ENCODE measurements at regions not wholly inside any gene's neighbourhood (a gene's known extent, or its start where the extent isn't known, plus 50 kb on each side); places are given as distances from the start of the nearest gene placed in this dataset.

DNA sequence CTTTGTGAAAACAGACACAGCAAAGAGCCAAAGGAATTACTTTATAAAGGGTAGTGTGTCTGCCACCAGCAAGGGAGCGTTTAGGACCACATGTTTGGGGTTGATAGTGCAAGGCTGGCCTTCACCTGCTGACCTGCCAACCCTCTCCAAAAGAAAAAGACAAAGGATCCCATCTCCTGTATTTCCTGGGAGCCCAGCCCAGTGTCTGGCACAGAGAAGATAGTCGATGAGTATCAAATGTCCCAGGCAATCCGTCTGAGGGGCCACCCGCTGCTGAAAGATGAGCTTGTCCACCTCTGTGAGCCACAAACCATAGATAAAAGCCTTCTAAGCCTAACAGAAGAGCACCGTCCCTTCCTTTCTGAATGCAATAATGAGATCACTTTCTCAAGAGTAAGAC lies 154.8 kb upstream of the CTNNB1 start:
- Histone ChIP-seq H2AFZ (ENCODE audit: low read length) (no peak overlapping the region), H3K9ac (ENCODE audit: low read depth, low read length, poor library complexity, severe bottlenecking) (no peak overlapping the region), H3K9me2 (replicated peaks; ENCODE audit: low read depth, low read length) (no peaks in the 10 kb centered on the region), H3K4me2 (ENCODE audit: low read depth, low read length, poor library complexity, severe bottlenecking) (no peak overlapping the region), H3K27me3 (ENCODE audit: insufficient read depth, low read length, poor library complexity, severe bottlenecking) (no peaks in the 10 kb centered on the region), H3F3A (ENCODE audit: low read depth) (no peaks in the 10 kb centered on the region), H4K20me1 (ENCODE audit: insufficient read depth, low read length, poor library complexity, severe bottlenecking) (no peaks in the 10 kb centered on the region), H3K4me1 (ENCODE audit: insufficient read depth, low read length, poor library complexity, severe bottlenecking) (no peaks in the 10 kb centered on the region), H3K79me2 (ENCODE audit: insufficient read depth, low read length) (no peaks in the 10 kb centered on the region), H3K4me3 (ENCODE audit: low read length, poor library complexity, severe bottlenecking) (no peak overlapping the region), H3K36me3 (ENCODE audit: insufficient read depth, low read length) (no peaks in the 10 kb centered on the region), H3K9me3 (ENCODE audit: insufficient read depth, low read depth, low read length) (no peaks in the 10 kb centered on the region)
- TF ChIP-seq CTCF (conservative IDR thresholded peaks at IDR 0.05; ENCODE audit: low read length) (no peak), EZH2phosphoT487 (IDR thresholded peaks at IDR 0.05; ENCODE audit: borderline replicate concordance) (no peak)

DNA sequence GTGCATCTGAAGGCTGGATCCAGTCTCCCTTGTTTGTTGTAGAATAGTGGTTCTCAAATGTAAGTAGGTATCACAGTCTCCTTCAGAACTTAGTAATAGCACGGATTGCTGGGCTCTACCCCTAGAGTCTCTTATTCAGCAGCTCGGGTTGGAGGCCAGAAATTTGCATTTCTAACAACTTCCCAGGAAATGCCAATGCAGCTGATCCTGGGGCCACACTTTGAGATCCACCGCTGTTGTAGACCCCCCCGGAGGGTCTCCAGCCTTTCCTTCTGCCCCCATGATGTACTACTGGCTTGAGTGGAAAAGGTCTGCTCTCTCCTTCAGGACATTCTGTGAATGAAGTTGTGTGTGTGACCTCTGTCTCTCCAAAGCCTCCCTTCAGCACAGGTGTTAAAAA lies 153.8 kb upstream of the CTNNB1 start:
- no peaks in the 10 kb centered on the region for H3K4me1 ChIP-seq (ENCODE audit: insufficient read depth, low read length, poor library complexity, severe bottlenecking)
- TF ChIP-seq CTCF (conservative IDR thresholded peaks at IDR 0.05; ENCODE audit: low read length) (no peak), EZH2phosphoT487 (IDR thresholded peaks at IDR 0.05; ENCODE audit: borderline replicate concordance) (no peak)

GRCh38 chr3:41050144-41050543 lies 149.2 kb upstream of the CTNNB1 start:
- Histone ChIP-seq H3K9me2 (replicated peaks; ENCODE audit: low read depth, low read length) (no peaks in the 10 kb centered on the region), H3K79me2 (ENCODE audit: insufficient read depth, low read length) (no peaks in the 10 kb centered on the region), H3F3A (ENCODE audit: low read depth) (no peaks in the 10 kb centered on the region), H3K27me3 (ENCODE audit: insufficient read depth, low read length, poor library complexity, severe bottlenecking) (no peaks in the 10 kb centered on the region), H4K20me1 (ENCODE audit: insufficient read depth, low read length, poor library complexity, severe bottlenecking) (no peaks in the 10 kb centered on the region), H3K9me3 (ENCODE audit: insufficient read depth, low read depth, low read length) (no peaks in the 10 kb centered on the region), H3K36me3 (ENCODE audit: insufficient read depth, low read length) (no peaks in the 10 kb centered on the region), H3K9ac (ENCODE audit: low read depth, low read length, poor library complexity, severe bottlenecking) (no peak overlapping the region), H2AFZ (ENCODE audit: low read length) (no peak overlapping the region), H3K4me2 (ENCODE audit: low read depth, low read length, poor library complexity, severe bottlenecking) (no peak overlapping the region), H3K4me1 (ENCODE audit: insufficient read depth, low read length, poor library complexity, severe bottlenecking) (no peaks in the 10 kb centered on the region), H3K4me3 (ENCODE audit: low read length, poor library complexity, severe bottlenecking) (no peak overlapping the region)
- no peak for TF ChIP-seq CTCF (conservative IDR thresholded peaks at IDR 0.05; ENCODE audit: low read length)
- no peak for TF ChIP-seq EZH2phosphoT487 (IDR thresholded peaks at IDR 0.05; ENCODE audit: borderline replicate concordance)

More for the DNA sequence above, 153.8 kb upstream of the CTNNB1 start:
- Histone ChIP-seq H3K9me2 (replicated peaks; ENCODE audit: low read depth, low read length) (no peaks in the 10 kb centered on the region), H3F3A (ENCODE audit: low read depth) (no peaks in the 10 kb centered on the region), H3K4me3 (ENCODE audit: low read length, poor library complexity, severe bottlenecking) (no peak overlapping the region), H4K20me1 (ENCODE audit: insufficient read depth, low read length, poor library complexity, severe bottlenecking) (no peaks in the 10 kb centered on the region), H3K36me3 (ENCODE audit: insufficient read depth, low read length) (no peaks in the 10 kb centered on the region), H3K9ac (ENCODE audit: low read depth, low read length, poor library complexity, severe bottlenecking) (no peak overlapping the region), H3K4me2 (ENCODE audit: low read depth, low read length, poor library complexity, severe bottlenecking) (no peak overlapping the region), H2AFZ (ENCODE audit: low read length) (no peak overlapping the region), H3K79me2 (ENCODE audit: insufficient read depth, low read length) (no peaks in the 10 kb centered on the region), H3K27me3 (ENCODE audit: insufficient read depth, low read length, poor library complexity, severe bottlenecking) (no peaks in the 10 kb centered on the region), H3K9me3 (ENCODE audit: insufficient read depth, low read depth, low read length) (no peaks in the 10 kb centered on the region)

All from Loucy (cell line).